Suprapubic skin (tissue), 4 donors: ENCODE measurements at regions not wholly inside any gene's neighbourhood (a gene's known extent, or its start where the extent isn't known, plus 50 kb on each side); places are given as distances from the start of the nearest gene placed in this dataset.

Source experiments
- DNase-seq, 2 donors: peaks; one replicate each; pipeline ENCODE4 v3.0.0-alpha.2; 2019; ENCODE audit warnings: low spot score in 2 of 2
- H3K27ac ChIP-seq: fragments of 200-600 bp; sonication (generic); one replicate; pipeline ENCODE4 v1.5.1; 2019
- H3K27me3 ChIP-seq: fragments of 200-600 bp; sonication (generic); one replicate; pipeline ENCODE4 v1.5.1; 2019
- H3K36me3 ChIP-seq: fragments of 200-600 bp; sonication (generic); one replicate; pipeline ENCODE4 v1.5.1; 2019
- H3K4me1 ChIP-seq: fragments of 200-600 bp; sonication (generic); one replicate; pipeline ENCODE4 v1.5.1; 2019
- H3K4me3 ChIP-seq: fragments of 200-600 bp; sonication (generic); one replicate; pipeline ENCODE4 v1.5.1; 2019; ENCODE audit warnings: mild to moderate bottlenecking
- H3K9me3 ChIP-seq: fragments of 200-600 bp; sonication (generic); one replicate; pipeline ENCODE4 v1.5.1; 2019
- CTCF ChIP-seq, 2 donors: fragments of 200-600 bp in 1 of 2; fragments of 450-650 bp in 1 of 2; sonication (generic) in 1 of 2; IDR thresholded peaks; one replicate each; pipeline ENCODE4 v1.5.1; 2016 to 2019; ENCODE audit warnings: antibody characterized with exemption in 2 of 2, mild to moderate bottlenecking in 1 of 2, moderate library complexity in 1 of 2
- EP300 ChIP-seq: sonication (generic); formaldehyde crosslinking; IDR thresholded peaks from one replicate; pipeline ENCODE4 v1.6.1; 2017; ENCODE audit warnings: antibody characterized with exemption
- POLR2A ChIP-seq, 2 donors: fragments of 450-650 bp; IDR thresholded peaks; one replicate each; pipeline ENCODE4 v1.6.1; 2017; ENCODE audit warnings: antibody characterized with exemption in 2 of 2, mild to moderate bottlenecking in 2 of 2, moderate library complexity in 2 of 2
- POLR2AphosphoS5 ChIP-seq, 3 donors: sonication (generic); formaldehyde crosslinking; IDR thresholded peaks; one replicate each; pipeline ENCODE4 v1.6.1; 2017; ENCODE audit warnings: antibody characterized with exemption in 3 of 3
- WGBS: methylation state at CpG from one replicate; pipeline ENCODE4 v1.1.5; 2018; 5-methylcytosine and 5-hydroxymethylcytosine counted together

GRCh38 chr16:52051414-52052172, 495.4 kb downstream of the TOX3 start:
- no peak for DNase-seq
- TF ChIP-seq POLR2A (IDR thresholded peaks at IDR 0.05) (no peak), CTCF (IDR thresholded peaks at IDR 0.05) (no peak), EP300 (no peak), POLR2AphosphoS5 (IDR thresholded peaks at IDR 0.05) (no peak)
- Histone ChIP-seq H3K36me3 (no peaks in the 10 kb centered on the region), H3K4me3 (no peak overlapping the region), H3K4me1 (no peaks in the 10 kb centered on the region), H3K27ac (no peak overlapping the region), H3K9me3 (no peaks in the 10 kb centered on the region), H3K27me3 (no peaks in the 10 kb centered on the region)
- WGBS, result 95% methylated on average over 1 of the region's 1 CpG

GRCh38 chr16:52050418-52050817, 496.5 kb downstream of the TOX3 start:
- Histone ChIP-seq H3K4me3 (no peak overlapping the region), H3K4me1 (no peaks in the 10 kb centered on the region), H3K36me3 (no peaks in the 10 kb centered on the region), H3K27me3 (no peaks in the 10 kb centered on the region), H3K9me3 (peaks cover 5% of the 10 kb centered on the region), H3K27ac (no peak overlapping the region)
- TF ChIP-seq POLR2AphosphoS5 (IDR thresholded peaks at IDR 0.05) (no peak), POLR2A (IDR thresholded peaks at IDR 0.05) (no peak), CTCF (IDR thresholded peaks at IDR 0.05) (no peak), EP300 (no peak)
- 65% methylated on average over 2 of the region's 2 CpGs for WGBS
- DNase-seq, result no peak

GRCh38 chr16:52035436-52035835, 511.5 kb downstream of the TOX3 start:
- Histone ChIP-seq H3K9me3 (no peaks in the 10 kb centered on the region), H3K4me3 (no peak overlapping the region), H3K27ac (no peak overlapping the region), H3K27me3 (no peaks in the 10 kb centered on the region), H3K36me3 (no peaks in the 10 kb centered on the region), H3K4me1 (no peaks in the 10 kb centered on the region)
- TF ChIP-seq CTCF (IDR thresholded peaks at IDR 0.05) (no peak), POLR2A (IDR thresholded peaks at IDR 0.05) (no peak), POLR2AphosphoS5 (IDR thresholded peaks at IDR 0.05) (no peak), EP300 (no peak)
- 35% methylated on average over 2 of the region's 2 CpGs for WGBS
- DNase-seq, result no peak

GRCh38 chr16:52034830-52035229, 512.1 kb downstream of the TOX3 start:
- H3K4me1 ChIP-seq, result no peaks in the 10 kb centered on the region
- no peak overlapping the region for H3K27ac ChIP-seq
- no peak for TF ChIP-seq POLR2AphosphoS5 (IDR thresholded peaks at IDR 0.05)
- TF ChIP-seq EP300, result no peak
- TF ChIP-seq CTCF (IDR thresholded peaks at IDR 0.05), result no peak
- TF ChIP-seq POLR2A (IDR thresholded peaks at IDR 0.05), result no peak
- H3K4me3 ChIP-seq, result no peak overlapping the region
- H3K9me3 ChIP-seq, result no peaks in the 10 kb centered on the region
- no peak for DNase-seq
- no peaks in the 10 kb centered on the region for H3K27me3 ChIP-seq
- no peaks in the 10 kb centered on the region for H3K36me3 ChIP-seq

- H3K9me3 ChIP-seq, result no peaks in the 10 kb centered on the region
- H3K36me3 ChIP-seq, result no peaks in the 10 kb centered on the region
- no peak for DNase-seq
- H3K4me1 ChIP-seq, result no peaks in the 10 kb centered on the region
- H3K4me3 ChIP-seq, result no peak overlapping the region
- H3K27me3 ChIP-seq, result no peaks in the 10 kb centered on the region
- no peak overlapping the region for H3K27ac ChIP-seq
- TF ChIP-seq POLR2A (IDR thresholded peaks at IDR 0.05) (no peak), EP300 (no peak), CTCF (IDR thresholded peaks at IDR 0.05) (no peak), POLR2AphosphoS5 (IDR thresholded peaks at IDR 0.05) (no peak)
- 67% methylated on average over 1 of the region's 1 CpG for WGBS
Measured at GRCh38 chr16:52033992-52034391, 513.0 kb downstream of the TOX3 start.
